HG03045 (cell line): ENCODE measurements at regions not wholly inside any gene's neighbourhood (a gene's known extent, or its start where the extent isn't known, plus 50 kb on each side); places are given as distances from the start of the nearest gene placed in this dataset.

Source experiments
- ATAC-seq: cut with Tn5 transposase; IDR thresholded peaks from one replicate; pipeline ENCODE4 v1.9.1; 2021; ENCODE audit warnings: mild to moderate bottlenecking, moderate library complexity; ENCODE audit not compliant: unreplicated experiment

DNA sequence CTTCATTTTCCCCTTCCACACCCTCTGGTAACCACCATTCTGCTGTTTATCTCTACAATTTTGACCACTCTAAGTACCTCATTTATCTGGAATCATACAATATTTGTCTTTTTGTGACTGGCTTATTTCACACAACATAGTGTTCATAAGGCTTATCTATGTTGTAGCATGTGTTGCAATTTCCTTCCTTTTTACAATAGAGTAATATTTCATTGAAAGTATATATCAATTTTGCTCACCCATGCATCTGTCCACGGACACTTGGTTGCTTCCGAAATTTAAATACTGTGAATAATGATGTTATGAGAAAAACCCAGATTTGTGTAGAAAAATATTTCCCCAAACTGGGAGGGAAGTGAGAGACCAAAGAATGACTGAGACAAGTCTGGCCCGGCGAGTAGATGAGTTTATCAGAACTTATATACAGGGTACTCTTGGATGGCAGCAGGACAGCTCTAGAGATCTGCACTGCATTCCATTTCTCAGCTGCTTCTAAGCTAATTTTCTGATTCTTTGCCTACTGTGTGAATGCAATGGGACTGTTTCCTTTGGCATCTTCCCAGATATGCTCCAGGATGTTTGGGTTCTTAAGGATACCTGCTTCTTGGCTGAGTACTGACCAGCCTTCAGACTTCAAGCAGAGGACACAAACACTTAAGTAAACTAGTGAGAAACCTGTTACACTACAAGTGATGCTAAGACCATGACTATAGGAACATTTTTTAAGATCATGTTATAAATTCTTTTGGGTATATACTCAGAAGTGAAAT, 834.0 kb upstream of the PCDH9 start:
- no peak for ATAC-seq

DNA sequence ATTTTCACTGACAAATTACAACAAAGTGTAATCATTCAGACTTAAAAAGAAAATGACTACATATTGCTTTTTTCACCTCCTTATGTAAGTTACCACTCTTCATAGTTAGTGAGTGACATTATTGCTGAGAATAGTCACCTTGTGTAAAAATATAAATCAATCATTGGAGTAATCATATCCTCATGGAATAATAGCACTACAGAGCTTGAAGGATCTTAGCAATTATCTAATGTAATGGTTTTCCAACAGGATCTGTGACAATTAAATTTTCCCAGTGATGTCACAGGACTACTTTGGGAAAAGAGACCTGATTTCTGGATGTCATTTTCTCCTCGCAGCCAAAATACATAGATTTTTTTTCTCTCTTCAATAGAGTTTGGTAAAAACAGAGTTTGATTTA, 833.0 kb upstream of the PCDH9 start:
- ATAC-seq: no peak

DNA sequence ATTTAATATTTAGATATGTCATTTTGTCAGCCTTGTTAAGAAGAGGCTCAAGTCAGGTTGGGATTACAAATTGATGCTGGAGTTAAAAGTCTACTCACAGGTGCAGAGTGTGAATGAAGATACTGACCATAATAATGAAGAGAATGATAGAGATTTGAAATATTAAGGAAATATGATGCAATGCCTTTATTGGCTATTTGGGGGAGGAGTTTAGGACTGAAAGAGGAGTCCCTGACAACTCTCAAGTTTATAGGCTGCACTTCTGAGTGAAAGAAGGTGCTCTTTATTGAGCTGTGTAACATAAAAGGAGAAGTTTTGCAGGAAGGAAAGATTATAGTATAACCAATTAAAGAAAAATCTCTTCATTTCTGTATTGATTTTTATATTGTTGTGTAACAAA, 827.7 kb upstream of the PCDH9 start:
- ATAC-seq: no peak

DNA sequence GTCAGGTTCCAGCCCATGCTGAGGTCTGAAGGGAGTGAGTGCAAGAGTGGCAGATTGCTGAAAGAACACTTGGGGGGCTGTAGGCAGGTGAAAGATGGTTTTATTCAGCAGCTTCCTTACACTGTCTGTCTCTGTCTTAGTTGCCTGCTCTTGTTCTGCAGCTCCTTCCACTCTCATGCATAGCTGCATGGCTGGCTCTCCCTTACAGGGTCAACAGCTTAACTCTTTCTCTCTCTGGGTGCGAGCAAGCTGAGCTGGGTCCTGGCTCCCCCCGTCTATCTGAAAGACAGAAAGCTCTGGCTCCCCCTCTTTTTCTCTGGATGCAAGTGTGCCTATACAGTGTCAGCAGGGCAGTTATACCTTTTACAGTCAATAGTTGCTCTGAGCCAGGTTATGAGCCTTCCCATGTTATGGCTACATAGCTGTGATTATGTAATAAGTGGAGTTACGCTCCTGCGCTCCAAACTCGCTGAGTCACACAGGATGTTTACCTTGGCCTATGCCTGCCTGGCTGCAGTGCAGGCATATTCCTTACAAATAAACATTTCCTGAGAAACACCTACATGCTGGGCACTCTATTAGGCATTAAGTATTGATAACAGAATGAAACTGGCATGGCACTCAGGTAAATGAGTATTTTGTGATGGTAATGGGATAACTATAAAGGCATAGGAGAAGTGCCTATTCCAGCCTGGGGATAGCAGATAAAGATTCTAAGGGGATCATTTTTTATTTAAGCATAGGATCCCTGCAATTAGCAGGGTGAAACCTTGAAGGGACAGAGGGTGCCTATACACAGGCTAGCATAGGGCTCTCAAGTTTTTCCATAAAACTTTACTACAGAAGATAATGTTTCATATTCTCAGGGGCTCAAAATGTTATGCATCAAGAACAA, 826.9 kb upstream of the PCDH9 start:
- no peak for ATAC-seq

DNA sequence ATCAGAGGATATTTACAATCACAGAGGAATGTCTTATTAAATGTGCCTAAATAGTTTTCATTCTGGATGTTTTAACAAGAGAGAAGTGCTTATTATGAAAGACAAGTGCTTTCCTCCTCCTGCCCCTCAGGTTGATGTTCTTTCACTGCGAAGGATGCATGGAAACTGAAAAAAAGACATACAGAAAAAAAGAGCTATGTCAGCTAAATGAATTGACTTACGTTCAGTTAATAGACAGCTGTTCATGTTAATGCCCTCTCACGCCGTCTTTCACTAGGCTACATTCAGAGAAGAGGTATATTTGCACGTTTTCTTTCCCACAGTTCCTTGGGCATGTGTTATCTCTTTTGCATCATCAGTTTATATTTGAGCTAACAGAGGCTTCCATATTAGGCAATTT, 821.8 kb upstream of the PCDH9 start:
- ATAC-seq: no peak

DNA sequence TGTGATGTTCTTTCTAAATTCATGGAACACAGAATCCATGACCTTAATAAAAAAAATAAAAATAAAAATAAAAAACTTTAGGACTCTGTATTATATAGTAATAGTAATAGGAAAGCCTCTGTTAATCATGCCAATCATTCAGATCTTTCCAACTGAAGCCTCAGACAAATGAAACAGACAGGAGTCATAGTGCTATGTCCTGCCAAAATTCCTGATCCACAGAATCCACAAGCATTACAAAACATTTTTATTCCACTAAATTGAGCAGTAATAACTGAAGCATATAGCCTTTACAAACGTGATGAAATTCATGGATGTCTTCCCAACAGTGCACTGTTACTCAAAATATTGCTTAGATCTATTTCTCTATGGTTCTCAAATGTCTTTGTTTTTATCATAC, 820.6 kb upstream of the PCDH9 start:
- ATAC-seq: no peak

DNA sequence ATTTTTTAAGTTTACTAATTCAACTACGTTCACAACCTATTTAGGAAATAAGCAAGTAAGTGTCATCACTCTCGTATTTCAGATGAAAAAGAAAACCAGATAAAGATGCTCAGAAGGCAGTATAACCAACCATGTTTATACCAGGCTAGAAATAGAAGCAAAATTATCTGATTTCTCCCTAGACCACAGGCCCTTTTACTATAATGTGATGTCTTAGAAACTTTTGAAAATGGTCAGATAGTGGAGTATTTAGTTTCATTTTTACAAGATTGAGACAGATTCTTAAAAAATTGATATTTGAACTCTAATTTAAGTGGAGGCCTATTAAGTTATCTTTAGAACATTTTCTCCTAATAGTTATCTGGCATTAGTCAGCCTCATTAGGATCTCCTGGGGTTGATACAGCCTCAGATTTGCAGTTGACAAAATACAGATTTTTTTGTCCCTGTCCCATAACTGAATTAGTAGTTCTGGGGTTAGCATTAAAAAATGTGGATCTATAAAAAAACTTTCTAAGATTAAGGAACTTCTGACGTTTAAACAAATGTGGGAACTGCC, 818.7 kb upstream of the PCDH9 start:
- no peak for ATAC-seq

DNA sequence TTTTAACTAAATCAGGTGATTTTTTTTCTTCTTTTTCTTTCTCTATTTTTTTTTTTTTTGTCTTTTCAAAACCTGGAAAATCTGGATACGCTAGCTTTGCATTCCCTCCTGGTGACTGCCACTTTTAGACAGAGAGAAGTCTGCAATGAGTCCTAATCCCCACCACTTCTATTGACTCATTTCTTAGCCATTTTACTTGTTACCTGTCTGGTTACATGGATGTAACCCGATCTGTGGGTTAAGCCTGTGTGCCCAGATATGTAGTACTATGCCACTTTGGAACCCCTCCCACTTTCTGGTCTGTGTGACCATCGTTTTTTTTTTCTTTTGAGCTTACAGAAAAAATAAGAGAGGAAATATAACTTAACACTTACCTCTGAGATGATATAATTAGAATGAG, 817.8 kb upstream of the PCDH9 start:
- ATAC-seq: no peak

DNA sequence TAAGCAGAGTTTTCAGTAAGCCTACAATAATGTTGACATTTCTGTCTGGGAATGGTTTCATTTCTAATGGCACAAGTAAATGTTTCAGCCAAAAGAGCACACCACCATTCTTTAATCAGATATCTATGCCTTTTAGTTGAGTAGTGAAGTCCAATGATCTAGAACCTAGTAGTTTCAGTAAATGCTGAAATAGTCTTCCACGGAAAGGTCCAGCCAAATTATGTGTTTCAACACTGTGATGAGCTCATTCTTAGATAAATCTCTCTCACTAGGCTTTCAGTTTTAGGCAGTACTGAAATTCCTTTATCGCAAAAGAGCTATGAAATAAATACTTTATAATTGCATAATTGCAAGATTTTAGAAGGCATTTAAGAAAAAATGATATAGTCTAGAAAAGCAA, 816.8 kb upstream of the PCDH9 start:
- ATAC-seq: no peak

DNA sequence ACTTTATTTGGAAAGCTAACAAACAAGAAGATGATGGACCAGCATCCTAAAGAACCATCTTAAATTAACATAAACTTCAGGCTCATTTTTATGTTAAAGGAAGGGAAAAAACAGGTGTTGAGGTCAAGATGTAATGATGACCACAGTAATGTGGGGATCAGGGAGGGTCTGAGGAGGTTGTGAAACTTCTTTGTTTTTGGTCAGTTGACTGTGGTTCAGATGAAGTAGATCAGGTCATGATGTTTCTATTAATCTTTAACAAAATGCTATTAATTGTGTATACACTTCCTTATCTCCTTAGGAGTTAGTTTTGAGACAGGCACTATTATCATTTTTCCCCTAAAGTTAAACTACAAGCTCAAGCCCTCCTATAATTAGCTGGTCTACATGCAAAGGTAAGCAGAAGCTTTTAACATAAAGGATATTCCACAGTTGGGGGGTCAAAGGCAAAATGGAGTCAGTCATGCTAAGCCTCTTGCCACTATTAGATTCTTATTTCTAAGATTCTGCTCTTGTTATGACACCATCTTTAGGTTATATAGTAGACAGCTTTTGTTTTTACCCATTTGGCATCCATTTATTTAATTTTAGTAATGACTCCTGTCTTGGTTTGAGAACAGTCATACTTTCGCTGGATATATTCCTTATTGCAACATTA, 800.1 kb upstream of the PCDH9 start:
- ATAC-seq: no peak

DNA sequence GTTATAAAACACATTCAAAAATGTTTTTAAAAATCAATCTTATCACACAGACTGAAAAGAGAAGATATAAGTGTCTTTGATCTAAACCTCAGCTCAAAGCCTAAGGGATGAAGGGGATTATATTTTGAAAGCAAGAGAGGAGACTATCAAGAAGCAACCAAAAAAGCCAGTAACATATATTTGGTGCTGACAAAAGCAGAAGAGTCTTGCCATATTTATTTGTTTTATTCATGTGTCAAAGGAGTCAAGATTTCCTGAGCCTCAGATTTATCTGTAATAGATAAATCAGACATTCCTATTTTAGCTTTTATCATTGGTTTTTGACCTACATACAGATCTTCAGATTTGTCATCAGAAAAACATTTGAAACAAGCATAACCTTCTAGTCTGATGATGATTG, 798.6 kb upstream of the PCDH9 start:
- no peak for ATAC-seq

DNA sequence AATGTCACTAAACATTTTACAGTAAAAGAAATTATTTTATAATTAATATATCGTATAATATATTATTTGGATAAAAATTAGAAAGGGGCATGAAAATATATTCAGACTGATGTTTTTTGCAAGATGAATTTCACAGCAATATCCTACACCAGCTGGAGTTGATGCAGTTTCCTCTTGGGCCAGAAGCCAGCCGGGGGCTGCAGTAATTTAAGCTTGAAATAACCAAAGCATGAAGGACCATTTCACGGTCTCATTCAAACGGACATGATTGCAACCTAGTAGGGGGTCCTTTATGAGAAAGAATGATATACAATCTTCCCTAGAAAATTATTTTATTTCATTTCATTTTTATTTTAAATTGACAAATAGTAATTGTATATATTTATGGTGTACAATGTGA, 797.2 kb upstream of the PCDH9 start:
- ATAC-seq: no peak

DNA sequence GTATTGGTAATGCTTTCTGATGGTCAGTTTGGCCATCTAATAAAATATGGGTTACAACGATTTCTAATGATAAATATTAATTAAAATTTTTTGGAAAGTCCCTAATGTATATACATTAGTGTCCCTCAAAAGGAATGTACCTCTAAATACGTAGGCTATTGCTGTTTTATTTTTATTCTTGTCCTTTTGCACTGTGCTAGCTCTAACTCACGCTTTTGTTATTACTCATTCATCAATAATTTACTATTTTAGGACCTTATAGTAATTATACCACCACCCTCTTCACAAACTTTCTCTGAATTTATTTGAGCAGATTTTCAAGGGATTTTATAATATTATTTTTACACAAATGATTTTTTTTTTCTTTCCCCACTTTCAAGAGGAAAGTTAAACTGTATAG, 795.9 kb upstream of the PCDH9 start:
- ATAC-seq: no peak

DNA sequence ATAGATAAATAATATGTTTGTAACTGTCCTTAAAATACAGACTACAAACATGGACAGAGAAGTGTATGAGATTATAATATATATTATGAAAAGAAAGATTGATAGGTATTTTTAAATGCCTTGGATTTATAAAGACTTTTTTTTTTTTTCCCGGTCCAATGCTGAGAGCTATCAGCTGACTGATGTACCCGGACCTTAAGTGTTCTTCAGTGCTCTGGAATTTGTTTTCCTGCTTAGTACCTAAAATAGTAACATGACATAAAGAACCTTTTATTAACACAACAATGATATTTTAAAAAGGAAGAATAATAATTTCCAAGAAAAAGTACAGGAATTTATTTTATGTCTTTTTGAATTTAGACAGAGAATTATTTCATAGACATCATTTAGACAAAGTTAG, 795.5 kb upstream of the PCDH9 start:
- ATAC-seq: no peak

DNA sequence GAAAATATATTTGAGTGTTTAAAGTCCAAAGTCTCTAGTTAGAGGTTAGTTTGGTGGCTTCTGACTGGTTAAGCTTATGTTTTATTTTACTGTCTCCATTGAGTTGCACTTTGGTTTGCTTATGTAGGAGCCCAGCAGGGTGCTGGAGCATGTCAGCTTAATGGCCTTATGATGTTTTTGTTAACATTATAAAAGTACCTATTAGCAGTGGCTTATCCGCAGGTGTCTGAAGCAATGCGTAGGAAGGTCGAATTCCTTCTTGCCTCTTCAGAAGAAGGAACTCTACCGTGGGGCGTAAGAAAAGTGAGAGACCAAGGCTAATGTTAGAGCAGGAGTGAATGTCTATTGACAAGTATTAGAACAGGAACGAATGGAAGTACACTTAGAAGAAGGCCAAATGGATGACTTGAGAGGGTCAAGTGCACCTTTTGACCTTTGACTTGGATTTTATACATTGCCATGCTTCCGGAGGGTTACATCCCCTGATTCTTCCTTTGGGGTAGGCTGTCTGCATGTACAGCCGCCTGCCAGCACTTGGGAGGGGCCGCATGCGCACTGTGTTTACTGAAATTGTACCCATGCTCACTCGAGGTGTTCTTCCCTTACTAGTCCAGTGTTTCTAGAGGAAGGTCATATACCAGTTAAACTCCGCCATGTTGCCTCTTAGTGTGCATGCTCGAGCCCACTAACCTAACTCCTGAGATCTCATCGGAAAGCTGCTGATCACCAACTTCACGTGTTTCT, 793.9 kb upstream of the PCDH9 start:
- no peak for ATAC-seq

DNA sequence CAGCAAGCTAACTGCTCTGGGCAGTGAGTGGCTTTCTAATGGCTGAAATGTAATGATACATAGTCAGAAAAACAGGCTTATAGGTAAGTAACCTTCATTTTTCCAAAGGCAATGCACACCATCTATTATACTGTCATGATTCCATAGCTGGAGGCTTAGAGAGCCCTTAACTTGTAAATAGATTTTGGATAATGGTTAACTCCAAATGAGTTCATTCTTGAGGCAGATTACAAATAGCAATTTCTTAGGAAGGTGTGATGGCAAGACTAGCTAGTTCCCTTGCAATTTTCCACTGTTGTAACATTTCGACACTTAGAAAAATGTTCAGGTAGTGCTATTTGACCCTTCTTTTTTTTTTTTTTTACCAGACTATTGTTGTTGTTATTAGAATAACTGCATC, 789.8 kb upstream of the PCDH9 start:
- ATAC-seq: no peak

DNA sequence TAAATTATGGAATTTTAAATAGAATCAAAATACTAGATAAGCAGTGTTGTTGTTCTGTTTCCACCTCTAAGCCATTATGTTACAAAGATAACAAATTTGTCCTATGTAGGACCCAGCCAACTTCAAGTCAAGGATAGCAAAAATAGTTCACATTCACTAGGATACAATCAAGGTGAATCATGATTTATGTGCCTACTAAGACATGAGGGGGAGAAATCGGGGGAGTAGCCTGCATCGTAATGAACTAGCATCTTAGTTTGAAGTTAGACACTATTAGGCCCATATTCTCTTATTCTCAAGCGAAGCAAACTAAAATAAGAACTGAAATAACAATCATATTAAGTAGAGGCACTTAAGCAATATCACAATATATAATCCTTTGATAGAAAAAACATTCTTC, 779.4 kb upstream of the PCDH9 start:
- no peak for ATAC-seq

DNA sequence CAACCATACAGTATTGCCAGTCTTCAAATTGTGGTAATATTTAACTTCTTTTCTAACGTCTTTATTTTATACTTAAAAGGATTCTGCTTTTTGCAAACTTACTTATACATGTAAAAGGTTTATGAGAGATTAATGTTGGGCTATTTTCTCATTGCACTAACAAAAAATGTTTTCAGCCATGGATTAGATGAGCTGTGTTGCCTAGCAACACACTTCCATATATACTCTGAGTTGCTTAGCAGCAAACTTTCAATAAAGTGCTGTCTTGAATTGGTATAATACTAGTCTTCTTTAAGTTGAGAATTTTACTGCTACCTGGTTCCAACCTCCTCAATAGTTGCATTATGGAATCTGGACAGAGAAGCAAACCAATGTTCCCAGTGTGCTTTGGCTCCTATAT, 777.4 kb upstream of the PCDH9 start:
- no peak for ATAC-seq

DNA sequence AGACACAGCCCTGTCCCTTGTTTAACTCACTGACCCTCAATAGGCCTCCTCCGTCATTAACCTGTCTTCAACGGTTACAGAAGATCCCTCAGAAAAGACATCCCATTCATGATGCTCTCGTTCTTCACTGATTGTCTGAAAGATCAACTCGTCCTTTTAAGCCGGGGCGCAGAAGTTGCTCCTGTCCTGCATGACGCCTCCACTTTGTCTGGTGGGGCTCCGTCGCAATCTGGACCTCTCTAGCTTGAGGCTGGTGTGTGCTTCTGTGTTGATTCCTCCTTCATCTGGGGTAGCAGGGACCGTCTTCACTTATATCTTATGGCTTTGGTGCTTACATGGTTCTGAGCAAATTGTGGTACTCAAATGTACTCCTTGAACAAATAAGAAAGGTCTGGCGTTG, 766.0 kb upstream of the PCDH9 start:
- ATAC-seq: no peak

DNA sequence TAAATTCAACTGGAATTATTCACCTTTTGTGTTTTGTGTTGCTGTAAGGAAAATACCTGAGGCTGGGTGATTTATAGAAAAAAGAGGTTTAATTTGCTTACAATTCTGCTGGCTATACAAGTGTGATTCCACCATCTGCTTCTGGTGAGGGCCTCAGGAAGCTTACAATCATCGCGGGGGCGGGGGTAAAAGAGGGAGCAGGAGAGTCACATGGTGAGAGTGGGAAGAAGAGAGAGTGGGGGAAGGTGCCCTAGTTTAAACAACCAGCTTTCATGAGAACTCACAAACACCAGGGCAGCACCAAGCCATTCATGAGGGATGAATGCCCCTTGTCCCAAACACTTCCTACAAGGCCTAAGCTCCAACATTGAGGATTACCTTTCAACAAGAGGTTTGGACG, 760.7 kb upstream of the PCDH9 start:
- ATAC-seq: no peak

DNA sequence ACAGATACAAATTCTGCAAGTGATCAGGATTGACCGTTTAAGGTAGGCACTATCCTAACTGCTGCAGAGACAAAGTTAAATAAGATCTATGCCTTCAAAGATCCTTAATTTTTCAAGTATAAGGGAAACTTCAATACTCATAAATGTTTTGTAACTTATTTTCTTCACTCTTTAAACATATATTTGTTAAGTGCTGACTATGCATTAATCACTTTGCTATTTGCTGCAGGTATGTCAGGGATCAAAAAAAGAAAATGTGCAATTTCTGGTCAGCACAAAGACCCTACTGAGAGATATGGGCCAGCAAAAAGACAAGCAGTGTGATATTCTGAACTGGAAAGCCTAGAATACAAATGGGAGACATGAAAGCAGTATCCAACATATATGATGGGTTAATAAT, 756.1 kb upstream of the PCDH9 start:
- no peak for ATAC-seq
